PFSK-1 (cell line): ENCODE measurements at regions not wholly inside any gene's neighbourhood (a gene's known extent, or its start where the extent isn't known, plus 50 kb on each side); places are given as distances from the start of the nearest gene placed in this dataset.

Experiments
- FOXP2 ChIP-seq: optimal IDR thresholded peaks from 2 replicates; pipeline ENCODE3; 2011; ENCODE audit warnings: borderline replicate concordance, control low read depth, inconsistent platforms; ENCODE audit not compliant: insufficient read depth; ENCODE audit errors: extremely low read length, extremely low read depth
- POLR2AphosphoS5 ChIP-seq: IDR thresholded peaks from 2 replicates; pipeline ENCODE4 v1.6.1; 2012; ENCODE audit warnings: low read depth, mild to moderate bottlenecking, control low read depth, low read length, moderate library complexity
- REST ChIP-seq, 2 experiments: IDR thresholded peaks; 2 replicates each; pipeline versions ENCODE4 v1.6.1 to v1.8.0; 2011 to 2012; ENCODE audit warnings: low read depth in 2 of 2, low read length in 2 of 2, control low read depth in 1 of 2, inconsistent platforms in 1 of 2, mild to moderate bottlenecking in 1 of 2, moderate library complexity in 1 of 2; ENCODE audit not compliant: insufficient read depth in 1 of 2
- SIN3A ChIP-seq: IDR thresholded peaks from 2 replicates; pipeline ENCODE4 v1.6.1; 2012; ENCODE audit warnings: mild to moderate bottlenecking, low read length, moderate library complexity, borderline replicate concordance; ENCODE audit not compliant: insufficient read depth
- TAF1 ChIP-seq: IDR thresholded peaks from 2 replicates; pipeline ENCODE4 v1.6.1; 2012; ENCODE audit warnings: low read length, control low read depth, borderline replicate concordance; ENCODE audit not compliant: insufficient read depth

GRCh38 chr2:215851082-215851481 lies 162.3 kb downstream of the MREG start:
- TF ChIP-seq POLR2AphosphoS5 (no peak), FOXP2 (no peak), SIN3A (no peak), TAF1 (no peak), REST (IDR thresholded peaks at IDR 0.05; ENCODE audit: insufficient read depth in 1 of 2, low read depth in 2 of 2, low read length in 2 of 2) (no peak)

- TF ChIP-seq TAF1 = no peak
- TF ChIP-seq FOXP2 = no peak
- no peak for TF ChIP-seq REST (IDR thresholded peaks at IDR 0.05; ENCODE audit: insufficient read depth in 1 of 2, low read depth in 2 of 2, low read length in 2 of 2)
- no peak for TF ChIP-seq SIN3A
- no peak for TF ChIP-seq POLR2AphosphoS5
These were observed 163.0 kb downstream of the MREG start for GRCh38 chr2:215850380-215850779.

GRCh38 chr2:215849771-215850170 lies 163.6 kb downstream of the MREG start:
- no peak for TF ChIP-seq SIN3A
- no peak for TF ChIP-seq POLR2AphosphoS5
- TF ChIP-seq REST (IDR thresholded peaks at IDR 0.05; ENCODE audit: insufficient read depth in 1 of 2, low read depth in 2 of 2, low read length in 2 of 2) = no peak
- TF ChIP-seq FOXP2 = no peak
- TF ChIP-seq TAF1 = no peak

- TF ChIP-seq POLR2AphosphoS5 (no peak), REST (IDR thresholded peaks at IDR 0.05; ENCODE audit: insufficient read depth in 1 of 2, low read depth in 2 of 2, low read length in 2 of 2) (no peak), TAF1 (no peak), FOXP2 (no peak)
These were observed 164.7 kb downstream of the MREG start for GRCh38 chr2:215848698-215849097.

- TF ChIP-seq SIN3A = no peak
- no peak for TF ChIP-seq FOXP2
- no peak for TF ChIP-seq TAF1
- no peak for TF ChIP-seq REST (IDR thresholded peaks at IDR 0.05; ENCODE audit: insufficient read depth in 1 of 2, low read depth in 2 of 2, low read length in 2 of 2)
- TF ChIP-seq POLR2AphosphoS5 = no peak
These were observed 165.2 kb downstream of the MREG start for GRCh38 chr2:215848146-215848545.
